Suprapubic skin (tissue), 3 donors: ENCODE measurements at regions not wholly inside any gene's neighbourhood (a gene's known extent, or its start where the extent isn't known, plus 50 kb on each side); places are given as distances from the start of the nearest gene placed in this dataset.

Source experiments
- CTCF ChIP-seq, 2 donors: fragments of 200-600 bp in 1 of 2; fragments of 450-650 bp in 1 of 2; sonication (generic) in 1 of 2; IDR thresholded peaks; one replicate each; pipeline ENCODE4 v1.5.1; 2016 to 2019; ENCODE audit warnings: antibody characterized with exemption in 2 of 2, mild to moderate bottlenecking in 1 of 2, moderate library complexity in 1 of 2
- POLR2A ChIP-seq, 2 donors: fragments of 450-650 bp; IDR thresholded peaks; one replicate each; pipeline ENCODE4 v1.6.1; 2017; ENCODE audit warnings: antibody characterized with exemption in 2 of 2, mild to moderate bottlenecking in 2 of 2, moderate library complexity in 2 of 2

- TF ChIP-seq CTCF (IDR thresholded peaks at IDR 0.05) (no peak), POLR2A (IDR thresholded peaks at IDR 0.05) (no peak)
Measured at GRCh38 chr6:153602401-153602800, 436.6 kb upstream of the OPRM1 start.
